ENCODE measurements at regions not wholly inside any gene's neighbourhood (a gene's known extent, or its start where the extent isn't known, plus 50 kb on each side); places are given as distances from the start of the nearest gene placed in this dataset.

- TF ChIP-seq CTCF (IDR thresholded peaks at IDR 0.05; ENCODE audit: low read depth, low read length) = no peak
- no peak for DNase-seq (ENCODE audit: extremely low read depth, low read depth)
These were observed 306.1 kb upstream of the RTL1 start for GRCh38 chr14:101209594-101209993.

- DNase-seq (ENCODE audit: extremely low read depth, low read depth) = no peak
These were observed 311.7 kb upstream of the RTL1 start for GRCh38 chr14:101215266-101215665.

GRCh38 chr14:101215927-101216326 lies 312.4 kb upstream of the RTL1 start:
- TF ChIP-seq CTCF (IDR thresholded peaks at IDR 0.05; ENCODE audit: low read depth, low read length) = no peak
- no peak for DNase-seq (ENCODE audit: extremely low read depth, low read depth)

More at GRCh38 chr14:101215266-101215665, 311.7 kb upstream of the RTL1 start:
- no peak for TF ChIP-seq CTCF (IDR thresholded peaks at IDR 0.05; ENCODE audit: low read depth, low read length)

GRCh38 chr14:101216366-101217079 lies 313.0 kb upstream of the RTL1 start:
- TF ChIP-seq CTCF (IDR thresholded peaks at IDR 0.05; ENCODE audit: low read depth, low read length) = no peak
- no peak for DNase-seq (ENCODE audit: extremely low read depth, low read depth)

- TF ChIP-seq CTCF (IDR thresholded peaks at IDR 0.05; ENCODE audit: low read depth, low read length) = no peak
- DNase-seq (ENCODE audit: extremely low read depth, low read depth) = no peak
These were observed 313.6 kb upstream of the RTL1 start for GRCh38 chr14:101217080-101217463.

GRCh38 chr14:101217616-101218371 lies 314.3 kb upstream of the RTL1 start:
- TF ChIP-seq CTCF (IDR thresholded peaks at IDR 0.05; ENCODE audit: low read depth, low read length) = no peak
- no peak for DNase-seq (ENCODE audit: extremely low read depth, low read depth)

Data from AG09319 (cell line).